ENCODE measurements at regions not wholly inside any gene's neighbourhood (a gene's known extent, or its start where the extent isn't known, plus 50 kb on each side); places are given as distances from the start of the nearest gene placed in this dataset.

GRCh38 chr2:136306836-136307235 lies 188.9 kb upstream of the CXCR4 start:
- TF ChIP-seq, protein P1, sequence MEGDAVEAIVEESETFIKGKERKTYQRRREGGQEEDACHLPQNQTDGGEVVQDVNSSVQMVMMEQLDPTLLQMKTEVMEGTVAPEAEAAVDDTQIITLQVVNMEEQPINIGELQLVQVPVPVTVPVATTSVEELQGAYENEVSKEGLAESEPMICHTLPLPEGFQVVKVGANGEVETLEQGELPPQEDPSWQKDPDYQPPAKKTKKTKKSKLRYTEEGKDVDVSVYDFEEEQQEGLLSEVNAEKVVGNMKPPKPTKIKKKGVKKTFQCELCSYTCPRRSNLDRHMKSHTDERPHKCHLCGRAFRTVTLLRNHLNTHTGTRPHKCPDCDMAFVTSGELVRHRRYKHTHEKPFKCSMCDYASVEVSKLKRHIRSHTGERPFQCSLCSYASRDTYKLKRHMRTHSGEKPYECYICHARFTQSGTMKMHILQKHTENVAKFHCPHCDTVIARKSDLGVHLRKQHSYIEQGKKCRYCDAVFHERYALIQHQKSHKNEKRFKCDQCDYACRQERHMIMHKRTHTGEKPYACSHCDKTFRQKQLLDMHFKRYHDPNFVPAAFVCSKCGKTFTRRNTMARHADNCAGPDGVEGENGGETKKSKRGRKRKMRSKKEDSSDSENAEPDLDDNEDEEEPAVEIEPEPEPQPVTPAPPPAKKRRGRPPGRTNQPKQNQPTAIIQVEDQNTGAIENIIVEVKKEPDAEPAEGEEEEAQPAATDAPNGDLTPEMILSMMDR (IDR thresholded peaks at IDR 0.05) = no peak
- no peak for TF ChIP-seq POLR2A (IDR thresholded peaks at IDR 0.05; ENCODE audit: low read length)
- no peak for TF ChIP-seq HEYL (CRISPR knock-in tag; IDR thresholded peaks at IDR 0.05)
- no peak for TF ChIP-seq RNF2 (IDR thresholded peaks at IDR 0.05; ENCODE audit: borderline replicate concordance, low read depth)
- TF ChIP-seq MAFK (IDR thresholded peaks at IDR 0.05; ENCODE audit: partially characterized antibody) = no peak
- TF ChIP-seq BHLHE40 (IDR thresholded peaks at IDR 0.05; ENCODE audit: low read depth, low read length) = no peak
- TF ChIP-seq, protein P2, sequence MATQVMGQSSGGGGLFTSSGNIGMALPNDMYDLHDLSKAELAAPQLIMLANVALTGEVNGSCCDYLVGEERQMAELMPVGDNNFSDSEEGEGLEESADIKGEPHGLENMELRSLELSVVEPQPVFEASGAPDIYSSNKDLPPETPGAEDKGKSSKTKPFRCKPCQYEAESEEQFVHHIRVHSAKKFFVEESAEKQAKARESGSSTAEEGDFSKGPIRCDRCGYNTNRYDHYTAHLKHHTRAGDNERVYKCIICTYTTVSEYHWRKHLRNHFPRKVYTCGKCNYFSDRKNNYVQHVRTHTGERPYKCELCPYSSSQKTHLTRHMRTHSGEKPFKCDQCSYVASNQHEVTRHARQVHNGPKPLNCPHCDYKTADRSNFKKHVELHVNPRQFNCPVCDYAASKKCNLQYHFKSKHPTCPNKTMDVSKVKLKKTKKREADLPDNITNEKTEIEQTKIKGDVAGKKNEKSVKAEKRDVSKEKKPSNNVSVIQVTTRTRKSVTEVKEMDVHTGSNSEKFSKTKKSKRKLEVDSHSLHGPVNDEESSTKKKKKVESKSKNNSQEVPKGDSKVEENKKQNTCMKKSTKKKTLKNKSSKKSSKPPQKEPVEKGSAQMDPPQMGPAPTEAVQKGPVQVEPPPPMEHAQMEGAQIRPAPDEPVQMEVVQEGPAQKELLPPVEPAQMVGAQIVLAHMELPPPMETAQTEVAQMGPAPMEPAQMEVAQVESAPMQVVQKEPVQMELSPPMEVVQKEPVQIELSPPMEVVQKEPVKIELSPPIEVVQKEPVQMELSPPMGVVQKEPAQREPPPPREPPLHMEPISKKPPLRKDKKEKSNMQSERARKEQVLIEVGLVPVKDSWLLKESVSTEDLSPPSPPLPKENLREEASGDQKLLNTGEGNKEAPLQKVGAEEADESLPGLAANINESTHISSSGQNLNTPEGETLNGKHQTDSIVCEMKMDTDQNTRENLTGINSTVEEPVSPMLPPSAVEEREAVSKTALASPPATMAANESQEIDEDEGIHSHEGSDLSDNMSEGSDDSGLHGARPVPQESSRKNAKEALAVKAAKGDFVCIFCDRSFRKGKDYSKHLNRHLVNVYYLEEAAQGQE (IDR thresholded peaks at IDR 0.05) = no peak
- no peak for TF ChIP-seq HDAC2 (IDR thresholded peaks at IDR 0.05)
- no peak for TF ChIP-seq JUNB (IDR thresholded peaks at IDR 0.05)
- no peak for TF ChIP-seq NR3C1 (IDR thresholded peaks at IDR 0.05)
- TF ChIP-seq MAZ (IDR thresholded peaks at IDR 0.05; ENCODE audit: borderline replicate concordance, low read depth, low read length) = no peak
- TF ChIP-seq HOXA7 (CRISPR knock-in tag; IDR thresholded peaks at IDR 0.05) = no peak
- TF ChIP-seq, protein P3, sequence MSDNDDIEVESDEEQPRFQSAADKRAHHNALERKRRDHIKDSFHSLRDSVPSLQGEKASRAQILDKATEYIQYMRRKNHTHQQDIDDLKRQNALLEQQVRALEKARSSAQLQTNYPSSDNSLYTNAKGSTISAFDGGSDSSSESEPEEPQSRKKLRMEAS (IDR thresholded peaks at IDR 0.05) = no peak

Measured in A549 (cell line).